Immature natural killer cell (primary cell): ENCODE measurements at regions not wholly inside any gene's neighbourhood (a gene's known extent, or its start where the extent isn't known, plus 50 kb on each side); places are given as distances from the start of the nearest gene placed in this dataset.
"Not testable (repeated sequence)": the region's sequence is repeated elsewhere in the genome, so short reads cannot be mapped to it uniquely, and the experiment has no call there.

Experiments
- DNase-seq, 3 donors: peaks; one replicate each; pipeline ENCODE4 v3.0.0; 2022; ENCODE audit warnings: mixed read lengths in 1 of 3
- H3K27ac Mint-ChIP-seq, 6 donors: one replicate each; pipeline ENCODE4 v1.8.0; 2020; ENCODE audit warnings: mixed read lengths in 6 of 6, mild to moderate bottlenecking in 5 of 6, inconsistent platforms in 4 of 6, moderate library complexity in 3 of 6
- H3K27me3 Mint-ChIP-seq, 3 donors: one replicate each; pipeline ENCODE4 v1.8.0; 2020 to 2021; ENCODE audit warnings: low read depth in 3 of 3, mild to moderate bottlenecking in 3 of 3, mixed read lengths in 3 of 3, moderate library complexity in 3 of 3, inconsistent platforms in 1 of 3
- H3K36me3 Mint-ChIP-seq, 3 donors: one replicate each; pipeline ENCODE4 v1.8.0; 2020; ENCODE audit warnings: mixed read lengths in 3 of 3, inconsistent platforms in 2 of 3, mild to moderate bottlenecking in 2 of 3
- H3K4me1 Mint-ChIP-seq, 2 donors: one replicate each; pipeline ENCODE4 v1.8.0; 2020; ENCODE audit warnings: inconsistent platforms in 2 of 2, mild to moderate bottlenecking in 2 of 2, mixed read lengths in 2 of 2, moderate library complexity in 1 of 2
- H3K4me3 Mint-ChIP-seq, 5 donors: one replicate each; pipeline ENCODE4 v1.8.0; 2020; ENCODE audit warnings: mild to moderate bottlenecking in 5 of 5, mixed read lengths in 5 of 5, inconsistent platforms in 3 of 5, moderate library complexity in 3 of 5
- H3K9me3 Mint-ChIP-seq, 6 donors: one replicate each; pipeline ENCODE4 v1.8.0; 2020; ENCODE audit warnings: mild to moderate bottlenecking in 6 of 6, mixed read lengths in 6 of 6, inconsistent platforms in 4 of 6, moderate library complexity in 3 of 6

DNA sequence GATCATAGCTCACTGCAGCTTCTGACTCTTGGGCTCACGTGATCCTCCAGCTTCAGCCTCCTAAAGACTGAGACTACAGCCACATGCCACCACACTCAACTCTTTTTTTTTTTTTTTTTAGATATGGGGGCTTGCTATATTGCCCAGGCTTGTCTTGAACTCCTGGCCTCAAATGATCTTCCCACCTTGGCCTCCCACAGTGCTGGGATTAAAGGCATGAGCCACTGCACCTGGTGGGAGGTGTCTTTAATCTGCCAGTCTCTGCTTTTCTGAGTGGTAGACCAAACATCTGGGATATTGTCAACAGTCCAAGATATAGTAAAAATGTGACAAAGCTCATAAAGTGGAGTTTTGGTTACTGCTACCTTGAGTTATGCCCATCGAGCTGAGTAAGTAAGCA, 104.9 kb upstream of the FOXP2 start:
- Mint-ChIP-seq H3K4me3 (no peak overlapping the region), H3K4me1 (no peaks in the 10 kb centered on the region), H3K27me3 (peaks cover 0 to 2% (median 0%) of the 10 kb centered on the region in 3 donors), H3K9me3 (peaks cover 0 to 13% (median 8%) of the 10 kb centered on the region in 6 donors), H3K27ac (no peak overlapping the region), H3K36me3 (no peaks in the 10 kb centered on the region)
- DNase-seq: no peak

DNA sequence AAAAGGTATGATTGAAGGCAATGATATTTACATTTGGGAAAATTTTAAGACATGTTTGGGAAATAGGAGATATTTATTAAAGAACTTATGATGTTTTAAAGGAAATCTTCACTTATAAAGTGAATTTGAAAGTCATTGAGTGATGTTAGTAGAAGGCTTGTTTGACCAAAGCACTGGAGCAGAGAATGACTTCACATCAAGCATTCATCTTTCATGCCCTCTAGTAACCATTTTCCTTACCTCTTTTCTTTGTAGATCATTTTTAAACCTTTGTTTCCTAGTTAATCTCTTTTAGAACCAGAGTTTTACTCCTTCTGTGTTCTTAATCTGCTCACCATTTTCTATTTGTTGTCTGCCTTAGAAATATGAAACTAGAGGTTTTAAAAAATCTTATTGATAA, 111.3 kb upstream of the FOXP2 start:
- no peak for DNase-seq
- no peaks in the 10 kb centered on the region for H3K4me1 Mint-ChIP-seq
- no peak overlapping the region for H3K4me3 Mint-ChIP-seq
- no peak overlapping the region for H3K27ac Mint-ChIP-seq
- no peaks in the 10 kb centered on the region for H3K36me3 Mint-ChIP-seq
- peaks cover 0 to 6% (median 0%) of the 10 kb centered on the region in 6 donors for H3K9me3 Mint-ChIP-seq
- H3K27me3 Mint-ChIP-seq: no peaks in the 10 kb centered on the region

DNA sequence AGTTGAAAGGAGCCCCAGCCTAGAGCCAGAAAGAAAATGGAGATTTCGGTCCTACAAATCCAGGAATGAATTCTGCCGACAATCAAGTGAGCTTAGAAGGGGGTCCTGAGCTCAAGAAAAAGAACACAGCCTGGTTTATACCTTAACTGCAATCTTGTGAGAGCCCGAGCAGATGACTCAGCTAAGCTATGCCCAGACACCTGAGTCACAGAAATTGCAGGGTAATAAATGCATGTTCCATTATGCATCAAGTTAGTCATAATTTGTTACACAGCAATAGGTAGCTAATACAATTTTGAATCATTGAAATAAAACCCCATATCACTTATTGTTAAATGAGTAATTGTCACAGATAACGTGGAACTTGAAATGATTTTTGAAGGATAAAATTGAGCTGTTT, 111.8 kb upstream of the FOXP2 start:
- H3K36me3 Mint-ChIP-seq: no peaks in the 10 kb centered on the region
- H3K4me3 Mint-ChIP-seq: no peak overlapping the region
- no peaks in the 10 kb centered on the region for H3K4me1 Mint-ChIP-seq
- H3K27me3 Mint-ChIP-seq: no peaks in the 10 kb centered on the region
- peaks cover 0 to 6% (median under 1%) of the 10 kb centered on the region in 6 donors for H3K9me3 Mint-ChIP-seq
- no peak overlapping the region for H3K27ac Mint-ChIP-seq
- no peak for DNase-seq

DNA sequence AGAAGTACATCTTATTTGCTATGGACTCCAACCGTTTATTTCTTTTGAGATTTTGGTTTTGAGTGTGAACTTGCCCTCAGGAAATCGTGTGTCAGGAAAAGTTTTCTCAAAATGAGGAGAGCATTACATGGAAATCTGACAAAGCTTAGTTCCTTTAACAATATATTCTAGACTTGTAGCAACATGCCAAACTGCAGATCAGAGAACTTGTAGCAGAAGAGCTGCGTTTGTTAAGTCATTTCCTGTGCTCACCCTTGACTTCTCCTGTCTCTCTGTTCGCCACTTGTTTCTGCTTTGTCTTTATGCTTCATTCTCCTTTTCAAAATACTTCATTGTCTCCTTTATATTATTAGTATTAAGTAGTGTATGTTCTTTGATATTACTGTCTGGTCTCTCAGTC, 116.6 kb upstream of the FOXP2 start:
- H3K27me3 Mint-ChIP-seq: no peaks in the 10 kb centered on the region
- H3K27ac Mint-ChIP-seq: no peak overlapping the region
- no peak overlapping the region for H3K4me3 Mint-ChIP-seq

DNA sequence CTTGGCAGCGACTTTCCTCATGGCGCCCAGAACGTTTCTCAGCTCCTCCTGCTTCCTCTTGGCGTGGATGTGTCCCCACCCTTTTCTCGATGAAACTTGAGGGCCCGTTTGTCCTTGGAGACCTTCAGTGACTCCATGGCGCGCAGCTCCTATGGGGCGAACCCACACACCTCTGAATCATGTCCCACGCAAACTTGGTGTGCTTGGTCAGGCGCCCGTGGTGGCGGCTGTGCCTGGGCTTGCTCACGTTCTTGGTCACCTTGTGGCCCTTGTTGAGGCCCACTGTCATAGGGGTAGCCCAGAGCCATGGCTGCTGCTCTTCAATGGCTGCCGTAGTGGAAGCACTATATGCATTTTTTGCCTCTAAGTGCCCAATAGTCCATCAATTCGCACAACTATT, 117.5 kb upstream of the FOXP2 start:
- H3K9me3 Mint-ChIP-seq: peaks cover 0 to 7% (median 3%) of the 10 kb centered on the region in 6 donors
- H3K36me3 Mint-ChIP-seq: no peaks in the 10 kb centered on the region
- H3K27me3 Mint-ChIP-seq: no peaks in the 10 kb centered on the region
- no peak overlapping the region for H3K27ac Mint-ChIP-seq
- H3K4me1 Mint-ChIP-seq: no peaks in the 10 kb centered on the region
- no peak overlapping the region for H3K4me3 Mint-ChIP-seq
- no peak for DNase-seq

More for the DNA sequence above, 116.6 kb upstream of the FOXP2 start:
- no peaks in the 10 kb centered on the region for H3K36me3 Mint-ChIP-seq
- peaks cover 0 to 7% (median 3%) of the 10 kb centered on the region in 6 donors for H3K9me3 Mint-ChIP-seq
- DNase-seq: no peak
- H3K4me1 Mint-ChIP-seq: no peaks in the 10 kb centered on the region

DNA sequence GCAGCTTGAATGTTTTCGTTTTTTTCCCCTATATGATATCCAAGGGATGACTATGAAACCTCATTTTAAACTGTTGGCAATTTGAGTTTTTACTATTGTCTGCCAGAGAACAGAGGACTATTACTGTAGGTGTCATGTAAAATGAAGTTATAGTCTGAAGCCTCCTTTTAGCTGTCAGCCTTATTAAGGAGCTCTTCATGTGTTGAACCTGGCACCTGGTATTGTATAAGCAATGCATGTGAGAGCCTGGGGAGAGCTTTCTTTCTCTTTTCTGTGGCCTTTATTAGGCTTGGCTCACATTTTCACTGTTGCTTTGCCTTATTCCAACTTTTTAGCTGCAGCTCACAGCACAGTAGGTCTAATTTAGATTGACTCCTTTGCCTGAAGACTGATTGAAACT, 119.1 kb upstream of the FOXP2 start:
- no peaks in the 10 kb centered on the region for H3K36me3 Mint-ChIP-seq

DNA sequence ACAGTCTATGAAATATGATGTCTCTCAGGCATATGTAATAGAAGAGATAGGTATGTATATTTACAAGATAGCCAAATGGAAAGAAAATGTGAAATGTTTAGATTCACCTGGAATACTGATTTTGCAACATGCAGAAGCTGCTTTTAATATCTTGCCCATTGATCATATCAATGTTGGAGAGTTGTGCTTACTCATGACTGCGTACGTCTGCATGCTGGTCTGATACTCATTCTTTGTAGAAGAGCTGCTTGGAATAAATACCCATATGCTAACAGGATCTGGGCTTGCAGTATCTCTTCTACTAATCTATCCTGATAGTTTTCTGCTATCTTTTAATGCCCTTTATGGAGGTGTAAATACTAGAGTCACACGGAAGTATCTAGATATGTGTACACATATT, 120.6 kb upstream of the FOXP2 start:
- H3K36me3 Mint-ChIP-seq: no peaks in the 10 kb centered on the region

More for the DNA sequence above, 119.1 kb upstream of the FOXP2 start:
- no peaks in the 10 kb centered on the region for H3K4me1 Mint-ChIP-seq
- H3K9me3 Mint-ChIP-seq: peaks cover 0 to 7% (median 3%) of the 10 kb centered on the region in 6 donors
- no peak for DNase-seq
- no peaks in the 10 kb centered on the region for H3K27me3 Mint-ChIP-seq
- H3K27ac Mint-ChIP-seq: no peak overlapping the region
- H3K4me3 Mint-ChIP-seq: no peak overlapping the region

DNA sequence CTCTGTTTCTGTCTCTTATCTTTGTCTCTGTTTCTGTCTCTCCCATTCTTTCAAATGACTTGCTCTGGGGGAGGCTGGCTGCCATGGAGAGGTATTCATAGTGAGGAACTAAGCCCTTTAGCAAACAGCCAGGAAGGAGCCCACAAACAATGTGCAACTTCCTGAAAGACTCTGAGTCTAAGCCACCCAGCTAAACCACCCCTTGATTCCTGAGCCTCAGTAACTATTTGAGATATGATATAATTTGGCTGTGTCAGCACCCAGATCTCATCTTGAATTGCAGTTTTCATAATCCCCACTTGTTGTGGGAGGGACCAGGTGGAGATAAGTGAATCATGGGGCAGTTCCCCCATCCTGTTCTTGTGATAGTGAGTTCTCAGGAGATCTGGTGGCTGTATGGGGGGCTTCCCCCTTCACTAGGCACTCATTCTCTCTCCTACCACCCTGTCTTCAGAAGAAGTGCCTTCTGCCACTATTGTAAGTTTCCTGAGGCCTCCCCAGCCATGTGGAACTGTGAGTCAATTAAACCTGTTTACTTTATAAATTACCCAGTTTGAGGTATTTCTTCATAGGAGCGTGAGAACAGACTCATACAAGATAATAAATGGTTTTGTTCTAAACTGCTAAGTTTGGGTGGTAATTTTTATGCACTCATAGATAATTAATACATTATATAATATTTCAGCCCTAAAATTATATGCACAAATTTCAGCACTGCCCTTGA, 121.2 kb upstream of the FOXP2 start:
- no peak overlapping the region for H3K4me3 Mint-ChIP-seq
- H3K9me3 Mint-ChIP-seq: peaks cover 0 to 7% (median 4%) of the 10 kb centered on the region in 6 donors
- H3K27me3 Mint-ChIP-seq: no peaks in the 10 kb centered on the region
- H3K36me3 Mint-ChIP-seq: no peaks in the 10 kb centered on the region
- no peaks in the 10 kb centered on the region for H3K4me1 Mint-ChIP-seq
- H3K27ac Mint-ChIP-seq: no peak overlapping the region
- no peak for DNase-seq

More for the DNA sequence above, 120.6 kb upstream of the FOXP2 start:
- Mint-ChIP-seq H3K4me3 (no peak overlapping the region), H3K4me1 (no peaks in the 10 kb centered on the region), H3K27ac (no peak overlapping the region), H3K27me3 (no peaks in the 10 kb centered on the region), H3K9me3 (peaks cover 0 to 7% (median 4%) of the 10 kb centered on the region in 6 donors)
- DNase-seq: no peak

DNA sequence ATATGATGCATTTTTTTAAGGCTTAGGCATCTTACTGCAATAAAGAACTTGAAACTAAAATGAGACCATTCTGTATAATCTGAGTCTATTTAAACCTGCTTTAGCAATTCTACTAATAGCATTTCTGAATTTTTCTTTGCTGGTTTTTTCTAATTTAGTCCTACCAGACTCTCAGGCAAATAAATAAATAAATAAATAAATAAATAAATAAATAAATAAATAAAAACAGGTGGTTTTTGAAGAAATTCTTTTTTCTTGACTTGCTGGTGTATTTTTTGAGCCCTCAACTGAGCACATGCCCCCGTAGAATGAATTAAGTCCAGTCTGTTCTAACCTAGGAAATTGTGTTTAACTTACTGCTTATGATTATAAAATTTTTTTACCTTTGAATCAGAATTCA, 134.7 kb upstream of the FOXP2 start:
- H3K27ac Mint-ChIP-seq: no peak overlapping the region
- no peak for DNase-seq
- peaks cover 3 to 12% (median 5%) of the 10 kb centered on the region in 6 donors for H3K9me3 Mint-ChIP-seq
- H3K4me1 Mint-ChIP-seq: no peaks in the 10 kb centered on the region
- peaks cover 0 to 2% (median 0%) of the 10 kb centered on the region in 3 donors for H3K27me3 Mint-ChIP-seq
- H3K4me3 Mint-ChIP-seq: no peak overlapping the region
- no peaks in the 10 kb centered on the region for H3K36me3 Mint-ChIP-seq

DNA sequence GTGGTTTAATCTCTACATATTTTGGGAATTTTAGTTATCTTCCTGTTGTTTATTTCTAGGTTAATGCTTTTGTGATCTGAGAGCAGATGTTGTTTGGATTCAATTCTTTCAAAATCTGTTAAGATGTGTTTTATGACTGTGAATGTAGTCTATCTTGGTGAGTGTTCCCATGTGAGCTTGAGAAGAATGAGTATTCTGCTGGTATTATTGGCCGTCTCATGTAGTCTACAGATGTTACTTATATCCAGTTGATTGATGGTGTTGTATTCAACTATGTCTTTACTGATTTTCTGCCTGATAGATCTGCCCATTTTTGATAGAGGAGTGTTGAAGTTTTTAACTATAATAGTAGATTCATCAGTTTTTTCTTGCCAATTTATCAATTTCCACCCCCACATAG, 141.4 kb upstream of the FOXP2 start:
- Mint-ChIP-seq H3K4me3 (no peak overlapping the region), H3K27me3 (peaks cover 0 to 2% (median 0%) of the 10 kb centered on the region in 3 donors), H3K27ac (no peak overlapping the region), H3K4me1 (no peaks in the 10 kb centered on the region), H3K36me3 (no peaks in the 10 kb centered on the region), H3K9me3 (peaks cover 0 to 13% (median 4%) of the 10 kb centered on the region in 6 donors)
- no peak for DNase-seq

DNA sequence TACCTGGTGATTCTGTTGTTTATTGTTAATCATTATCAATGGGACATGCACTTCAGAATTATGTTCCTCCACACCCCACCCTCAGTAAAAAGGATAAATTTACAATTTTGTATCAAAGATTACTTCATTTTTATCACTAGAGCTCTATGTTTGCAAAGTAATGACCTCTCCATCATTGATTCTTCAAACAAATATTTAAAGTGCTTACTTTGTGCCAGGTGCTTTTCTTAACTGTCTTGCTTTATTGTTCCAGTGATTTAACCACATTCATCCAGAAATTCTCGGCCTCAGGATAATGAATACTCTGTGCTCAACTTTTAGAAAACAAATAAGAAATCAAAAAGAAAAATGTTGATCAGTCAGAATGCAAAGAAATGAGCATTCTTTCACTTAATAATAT, 144.9 kb upstream of the FOXP2 start:
- Mint-ChIP-seq H3K27ac (no peak overlapping the region), H3K27me3 (no peaks in the 10 kb centered on the region), H3K36me3 (no peaks in the 10 kb centered on the region), H3K9me3 (peaks cover 0 to 6% (median 3%) of the 10 kb centered on the region in 6 donors), H3K4me3 (no peak overlapping the region), H3K4me1 (no peaks in the 10 kb centered on the region)
- DNase-seq: no peak

DNA sequence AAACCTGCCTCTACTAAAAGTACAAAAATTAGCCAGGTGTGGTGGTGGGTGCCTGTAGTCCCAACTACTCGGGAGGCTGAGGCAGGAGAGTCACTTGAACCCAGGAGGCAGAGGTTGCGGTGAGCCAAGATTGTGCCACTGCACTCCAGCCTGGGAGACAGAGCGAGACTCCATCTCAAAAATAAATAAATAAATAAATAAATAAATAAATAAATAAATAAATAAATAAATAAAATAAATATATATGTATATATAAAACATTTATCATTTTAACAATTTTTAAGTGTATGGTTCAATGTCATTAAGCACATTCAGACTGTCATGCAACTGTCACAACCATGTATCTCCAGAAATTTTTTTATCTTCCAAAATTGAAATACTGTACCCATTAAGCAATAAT, 147.1 kb upstream of the FOXP2 start:
- H3K27me3 Mint-ChIP-seq, H3K36me3 Mint-ChIP-seq, DNase-seq, H3K4me1 Mint-ChIP-seq, H3K4me3 Mint-ChIP-seq, H3K27ac Mint-ChIP-seq: not testable (repeated sequence)
- peaks cover 0 to 15% (median 5%) of the 10 kb centered on the region in 6 donors for H3K9me3 Mint-ChIP-seq

DNA sequence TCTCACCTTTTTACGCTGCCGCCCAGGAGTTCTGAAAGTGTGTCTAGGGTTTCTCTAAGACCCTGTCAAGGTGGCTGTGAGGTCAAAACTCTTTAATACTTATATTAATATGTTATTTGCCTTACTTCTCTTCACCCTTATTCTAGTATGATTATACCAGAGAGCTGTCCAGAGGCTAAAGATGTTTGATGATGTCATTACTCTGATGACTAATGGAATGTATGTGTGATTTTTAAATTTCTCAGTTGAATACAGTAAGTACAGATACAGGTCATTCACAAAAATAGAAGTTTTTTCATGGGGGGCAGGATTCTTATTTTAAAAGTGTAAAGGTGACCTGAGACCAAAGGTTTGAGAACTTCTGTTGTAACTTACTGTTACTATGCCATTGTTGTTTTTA, 150.6 kb upstream of the FOXP2 start:
- DNase-seq: no peak
- H3K27ac Mint-ChIP-seq: no peak overlapping the region
- H3K27me3 Mint-ChIP-seq: no peaks in the 10 kb centered on the region
- peaks cover 2 to 25% (median 6%) of the 10 kb centered on the region in 6 donors for H3K9me3 Mint-ChIP-seq
- H3K36me3 Mint-ChIP-seq: no peaks in the 10 kb centered on the region
- no peak overlapping the region for H3K4me3 Mint-ChIP-seq
- no peaks in the 10 kb centered on the region for H3K4me1 Mint-ChIP-seq

DNA sequence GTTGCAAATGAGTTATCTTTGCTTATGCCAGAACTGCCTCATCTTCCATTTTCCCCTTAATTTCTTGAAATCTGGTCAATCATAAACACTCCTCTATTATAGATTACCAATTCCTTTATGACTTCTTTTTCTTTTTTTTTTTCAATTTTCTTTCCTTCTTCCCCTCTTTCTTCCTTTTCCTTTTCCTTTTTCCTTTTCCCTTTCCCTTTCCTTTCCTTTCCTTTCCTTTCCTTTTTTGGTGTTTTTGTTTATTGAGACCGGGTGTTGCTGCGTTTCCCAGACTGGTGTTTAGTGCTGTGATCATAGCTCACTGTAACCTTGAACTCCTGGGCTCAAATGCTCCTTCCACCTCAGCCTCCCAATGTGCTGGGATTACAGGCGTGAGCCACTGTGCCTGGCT, 151.4 kb upstream of the FOXP2 start:
- Mint-ChIP-seq H3K27ac (no peak overlapping the region), H3K27me3 (no peaks in the 10 kb centered on the region), H3K36me3 (no peaks in the 10 kb centered on the region), H3K9me3 (peaks cover 2 to 25% (median 7%) of the 10 kb centered on the region in 6 donors), H3K4me1 (no peaks in the 10 kb centered on the region), H3K4me3 (no peak overlapping the region)
- DNase-seq: no peak

DNA sequence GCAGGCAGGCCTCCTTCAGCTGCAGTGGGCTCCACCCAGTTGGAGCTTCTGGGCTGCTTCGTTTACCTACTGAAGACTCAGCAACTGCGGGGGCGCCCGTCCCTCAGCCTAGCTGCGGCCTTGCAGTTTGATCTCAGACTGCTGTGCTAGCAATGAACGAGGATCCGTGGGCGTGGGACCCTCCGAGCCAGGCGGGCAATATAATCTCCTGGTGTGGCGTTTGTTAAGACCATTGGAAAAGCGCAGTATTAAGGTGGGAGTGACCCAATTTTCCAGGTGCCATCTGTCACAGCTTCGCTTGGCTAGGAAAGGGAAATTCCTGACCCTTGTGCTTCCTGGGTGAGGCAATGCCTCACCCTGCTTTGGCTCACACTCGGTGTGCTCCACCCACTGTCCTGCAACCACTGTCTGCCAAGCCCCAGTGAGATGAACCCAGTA, 159.2 kb upstream of the FOXP2 start:
- Mint-ChIP-seq H3K27me3 (peaks cover 0 to 3% (median 2%) of the 10 kb centered on the region in 3 donors), H3K36me3 (no peaks in the 10 kb centered on the region), H3K4me1 (no peaks in the 10 kb centered on the region), H3K27ac (no peak overlapping the region), H3K9me3 (peaks cover 9 to 46% (median 30%) of the 10 kb centered on the region in 6 donors), H3K4me3 (no peak overlapping the region)
- DNase-seq: no peak
